Left ventricle myocardium inferior (tissue), 1 donor: ENCODE measurements at regions not wholly inside any gene's neighbourhood (a gene's known extent, or its start where the extent isn't known, plus 50 kb on each side); places are given as distances from the start of the nearest gene placed in this dataset.
A peak's percentile ranks its signal among the peaks of the same experiment; 100 is the strongest.

Experiments used
- DNase-seq: peaks from one replicate; pipeline ENCODE4 v3.0.0-alpha.2; 2020
- H3K27ac ChIP-seq: fragments of 200-600 bp; replicated peaks from 2 replicates; pipeline ENCODE4 v1.8.0; 2021
- H3K27me3 ChIP-seq: fragments of 200-600 bp; 2 replicates; pipeline ENCODE4 v1.8.0; 2021; ENCODE audit warnings: low read depth
- H3K36me3 ChIP-seq: fragments of 200-600 bp; 2 replicates; pipeline ENCODE4 v1.8.0; 2021
- H3K4me1 ChIP-seq: fragments of 200-600 bp; 2 replicates; pipeline ENCODE4 v1.8.0; 2021
- H3K4me3 ChIP-seq: fragments of 200-600 bp; 2 replicates; pipeline ENCODE4 v1.8.0; 2021; ENCODE audit warnings: mild to moderate bottlenecking, moderate library complexity
- H3K9me3 ChIP-seq: fragments of 200-600 bp; replicated peaks from 2 replicates; pipeline ENCODE4 v1.8.0; 2021
- intact Hi-C: fragments of 100-400 bp; cut with micrococcal nuclease; formaldehyde crosslinking; loops from one replicate; pipeline ENCODE4 v1.11.0; 2022
- TF ChIP-seq, protein P1 (sequence below): fragments of 200-600 bp; IDR thresholded peaks from 2 replicates; pipeline ENCODE4 v1.8.0; 2021; ENCODE audit warnings: antibody characterized with exemption, mild to moderate bottlenecking, borderline replicate concordance
- donor health status: DM: no; HTN: yes; CAD: no; lungs with severe emphysema.

DNA sequence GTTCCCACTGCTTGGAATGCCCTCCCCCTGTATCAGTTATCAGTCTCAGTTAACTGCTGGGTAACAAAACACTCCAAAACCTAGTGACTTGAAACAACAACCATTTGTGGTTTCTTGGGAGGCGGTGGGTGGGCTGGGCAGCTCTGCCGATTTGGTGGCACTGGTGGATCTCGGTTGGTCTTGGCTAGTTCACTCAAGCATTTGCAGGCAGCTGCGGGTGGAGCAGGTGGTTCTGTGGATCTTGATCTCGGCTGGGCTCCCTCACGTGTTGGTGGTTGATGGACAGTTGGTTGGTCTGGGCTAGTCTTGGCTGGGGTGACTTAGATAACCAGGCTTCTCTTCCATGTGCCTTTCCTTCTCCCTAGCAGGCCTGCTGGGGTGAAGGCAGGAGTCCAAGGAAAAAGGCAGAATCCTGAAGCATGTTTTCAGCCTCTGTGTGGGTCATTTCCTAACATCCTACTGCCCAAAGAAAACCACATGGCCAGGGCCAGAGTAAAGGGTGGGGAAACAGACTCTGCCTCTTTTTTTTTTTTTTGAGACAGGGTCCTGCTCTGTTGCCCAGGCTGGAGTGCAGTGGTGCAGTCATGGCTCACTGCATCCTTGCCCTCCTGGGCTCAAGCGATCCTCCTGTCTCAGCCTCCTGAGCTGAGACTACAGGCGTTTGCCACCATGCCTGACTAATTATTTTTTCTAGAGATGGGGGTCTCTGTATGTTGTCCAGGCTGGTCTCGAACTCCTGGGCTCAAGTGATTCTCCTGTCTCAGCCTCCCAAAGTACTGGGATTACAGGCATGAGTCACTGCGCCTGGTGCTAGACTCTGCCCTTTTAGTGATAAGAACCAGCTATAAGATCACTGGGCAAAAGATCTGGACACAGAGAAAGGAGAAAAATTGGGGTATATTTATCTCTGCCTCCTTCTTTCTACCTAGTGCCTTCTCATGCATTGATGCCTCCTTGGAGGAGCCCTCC, 183.7 kb downstream of the RGS3 start:
- intact Hi-C loops: no loop called here
- TF ChIP-seq, protein P1, sequence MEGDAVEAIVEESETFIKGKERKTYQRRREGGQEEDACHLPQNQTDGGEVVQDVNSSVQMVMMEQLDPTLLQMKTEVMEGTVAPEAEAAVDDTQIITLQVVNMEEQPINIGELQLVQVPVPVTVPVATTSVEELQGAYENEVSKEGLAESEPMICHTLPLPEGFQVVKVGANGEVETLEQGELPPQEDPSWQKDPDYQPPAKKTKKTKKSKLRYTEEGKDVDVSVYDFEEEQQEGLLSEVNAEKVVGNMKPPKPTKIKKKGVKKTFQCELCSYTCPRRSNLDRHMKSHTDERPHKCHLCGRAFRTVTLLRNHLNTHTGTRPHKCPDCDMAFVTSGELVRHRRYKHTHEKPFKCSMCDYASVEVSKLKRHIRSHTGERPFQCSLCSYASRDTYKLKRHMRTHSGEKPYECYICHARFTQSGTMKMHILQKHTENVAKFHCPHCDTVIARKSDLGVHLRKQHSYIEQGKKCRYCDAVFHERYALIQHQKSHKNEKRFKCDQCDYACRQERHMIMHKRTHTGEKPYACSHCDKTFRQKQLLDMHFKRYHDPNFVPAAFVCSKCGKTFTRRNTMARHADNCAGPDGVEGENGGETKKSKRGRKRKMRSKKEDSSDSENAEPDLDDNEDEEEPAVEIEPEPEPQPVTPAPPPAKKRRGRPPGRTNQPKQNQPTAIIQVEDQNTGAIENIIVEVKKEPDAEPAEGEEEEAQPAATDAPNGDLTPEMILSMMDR: no peak
- H3K36me3 ChIP-seq: no peaks in the 10 kb centered on the region
- DNase-seq: no peak
- H3K4me1 ChIP-seq: peaks cover 32% of the 10 kb centered on the region
- H3K27me3 ChIP-seq: no peaks in the 10 kb centered on the region
- peak overlapping the region; percentile 74 for H3K27ac ChIP-seq
- no peak overlapping the region for H3K4me3 ChIP-seq
- H3K9me3 ChIP-seq: no peaks in the 10 kb centered on the region

DNA sequence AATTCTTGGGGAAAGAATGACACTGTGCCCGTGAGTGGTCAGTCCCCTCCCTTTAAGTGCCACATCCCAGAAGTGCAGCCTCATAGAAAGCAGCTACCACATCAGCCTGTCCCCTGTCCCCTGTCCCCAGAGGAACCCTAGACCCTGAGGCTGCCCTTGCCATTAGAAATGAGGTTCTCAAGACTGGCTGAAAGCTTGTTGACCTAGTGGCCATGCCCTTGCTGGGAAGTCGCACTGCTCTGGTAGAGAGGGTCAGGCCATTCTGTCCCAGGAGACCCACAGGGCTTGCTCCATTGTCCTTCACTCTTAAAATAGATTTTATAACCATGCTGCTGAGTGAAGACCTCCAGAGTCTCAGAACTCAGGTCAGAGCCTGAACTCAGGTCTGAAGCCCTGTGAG, 184.5 kb downstream of the RGS3 start:
- TF ChIP-seq, protein P1: no peak
- Histone ChIP-seq H3K27ac (peak overlapping the region; percentile 74), H3K9me3 (no peaks in the 10 kb centered on the region), H3K27me3 (no peaks in the 10 kb centered on the region), H3K4me3 (no peak overlapping the region), H3K36me3 (no peaks in the 10 kb centered on the region), H3K4me1 (peaks cover 39% of the 10 kb centered on the region)
- no peak for DNase-seq
- intact Hi-C loops: no loop called here

DNA sequence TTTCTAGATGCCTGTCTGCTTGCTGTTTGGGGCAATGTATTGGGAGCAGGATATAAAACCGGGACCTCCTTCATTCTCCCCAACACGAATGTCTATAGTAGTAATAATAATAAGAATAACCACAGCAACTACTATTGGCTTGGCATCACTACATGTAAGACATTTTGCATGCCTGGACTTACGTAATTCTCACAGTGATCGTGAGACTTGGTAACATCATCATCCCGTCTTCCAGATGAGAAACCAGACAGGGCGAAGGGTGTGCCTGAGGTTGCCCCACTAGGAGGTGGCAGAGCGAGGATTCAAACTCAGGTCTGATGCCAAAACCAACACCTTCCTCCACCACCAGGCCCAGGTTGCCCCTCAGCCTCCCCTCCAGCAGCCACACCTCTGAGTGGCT, 185.1 kb downstream of the RGS3 start:
- Histone ChIP-seq H3K27me3 (no peaks in the 10 kb centered on the region), H3K4me1 (peaks cover 40% of the 10 kb centered on the region), H3K9me3 (no peaks in the 10 kb centered on the region), H3K4me3 (no peak overlapping the region), H3K36me3 (no peaks in the 10 kb centered on the region), H3K27ac (peak overlapping the region; percentile 74)
- no peak for DNase-seq
- TF ChIP-seq, protein P1: no peak
- intact Hi-C loops: no loop called here

DNA sequence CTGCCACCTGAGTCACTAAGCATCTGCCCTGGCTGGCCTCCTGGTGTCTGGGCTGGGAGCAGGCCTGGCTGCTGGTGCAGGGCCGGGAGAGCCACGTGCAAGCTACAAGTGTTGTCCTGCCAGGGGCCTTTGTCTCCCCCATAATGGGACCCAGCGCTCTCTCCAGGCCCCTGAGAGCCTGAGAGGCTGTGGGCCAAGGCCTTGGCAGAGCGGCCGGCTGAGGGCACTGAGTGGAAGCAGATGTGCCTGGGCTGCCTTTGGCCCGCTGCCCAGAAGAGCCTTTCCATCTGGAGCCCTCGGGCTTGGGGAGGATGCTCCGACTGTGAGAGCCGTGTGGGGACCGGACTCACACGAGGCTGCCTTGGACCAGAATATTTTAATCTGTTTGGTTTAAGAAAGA, 185.5 kb downstream of the RGS3 start:
- Histone ChIP-seq H3K36me3 (no peaks in the 10 kb centered on the region), H3K27me3 (no peaks in the 10 kb centered on the region), H3K27ac (peak overlapping the region; percentile 74), H3K9me3 (no peaks in the 10 kb centered on the region), H3K4me1 (peaks cover 45% of the 10 kb centered on the region), H3K4me3 (no peak overlapping the region)
- intact Hi-C loops: no loop called here
- TF ChIP-seq, protein P1: peak; percentile 25
- DNase-seq: peak; percentile 78

DNA sequence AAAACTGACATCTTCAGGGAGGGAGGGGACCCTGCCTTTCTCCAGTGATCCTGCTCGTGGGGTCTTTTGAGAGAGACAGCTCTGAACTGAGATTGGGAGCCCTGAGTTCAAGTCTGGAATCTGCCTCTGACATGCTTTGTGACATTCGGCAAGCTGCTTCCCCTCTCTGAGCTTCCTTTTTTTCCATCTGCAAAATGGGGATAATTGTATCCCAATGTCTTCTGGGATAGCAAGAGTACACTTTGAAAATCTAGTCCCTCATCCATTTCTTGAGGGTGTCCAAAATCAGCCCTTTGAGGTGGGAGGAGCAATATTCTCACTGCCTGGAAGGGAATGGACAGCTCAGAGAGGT, 186.3 kb downstream of the RGS3 start:
- Histone ChIP-seq H3K4me1 (peaks cover 53% of the 10 kb centered on the region), H3K36me3 (no peaks in the 10 kb centered on the region), H3K4me3 (no peak overlapping the region), H3K9me3 (no peaks in the 10 kb centered on the region), H3K27me3 (no peaks in the 10 kb centered on the region), H3K27ac (no peak overlapping the region)
- TF ChIP-seq, protein P1: no peak
- intact Hi-C loops: no loop called here
- no peak for DNase-seq
